Hippocampal formation (tissue), 2 donors: ENCODE measurements at regions not wholly inside any gene's neighbourhood (a gene's known extent, or its start where the extent isn't known, plus 50 kb on each side); places are given as distances from the start of the nearest gene placed in this dataset.
"Not testable (repeated sequence)": the region's sequence is repeated elsewhere in the genome, so short reads cannot be mapped to it uniquely, and the experiment has no call there.

Experiments used
- DNase-seq, 2 donors: peaks; one replicate each; lab custom pipeline; 2025; lab: John Stamatoyannopoulos, UW

- no peak for DNase-seq
These were observed 66.6 kb downstream of the LACC1 start for GRCh38 chr13:43946281-43946680.

GRCh38 chr13:43947897-43948458 is 68.3 kb downstream of the LACC1 start:
- no peak for DNase-seq

DNA sequence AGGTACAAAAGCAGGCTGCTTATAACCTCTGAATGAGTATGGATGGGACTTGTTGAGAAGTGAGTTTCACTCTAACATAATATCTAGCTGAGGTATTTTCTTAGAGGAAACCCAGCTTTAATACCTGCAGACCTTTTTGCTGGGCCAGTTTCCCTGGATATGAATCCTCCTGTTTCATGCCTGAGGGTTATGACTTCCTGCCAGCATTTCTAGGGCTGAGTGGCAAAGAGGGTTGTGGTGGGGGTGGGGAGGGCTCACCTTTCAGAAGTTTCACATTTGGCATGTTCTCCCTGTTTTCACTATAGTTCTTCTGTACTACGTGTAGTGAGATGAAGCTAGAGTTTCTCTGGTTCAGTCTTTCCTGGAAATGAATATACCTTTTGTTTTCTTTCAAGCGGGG is 73.7 kb downstream of the LACC1 start:
- DNase-seq: no peak

DNA sequence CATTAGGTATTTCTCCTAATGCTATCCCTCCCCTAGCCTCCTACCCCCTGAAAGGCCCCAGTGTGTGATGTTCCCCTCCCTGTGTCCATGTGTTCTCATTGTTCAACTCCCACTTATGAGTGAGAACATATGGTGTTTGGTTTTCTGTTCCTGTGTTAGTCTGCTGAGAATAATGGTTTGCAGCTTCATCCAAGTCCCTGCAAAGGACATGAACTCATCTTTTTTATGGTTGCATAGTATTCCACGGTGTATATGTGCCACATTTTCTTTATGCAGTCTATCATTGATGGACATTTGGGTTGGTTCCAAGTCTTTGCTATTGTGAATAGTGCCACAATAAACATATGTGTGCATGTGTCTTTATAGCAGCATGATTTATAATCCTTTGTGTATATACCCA is 77.3 kb downstream of the LACC1 start:
- DNase-seq: not testable (repeated sequence)

DNA sequence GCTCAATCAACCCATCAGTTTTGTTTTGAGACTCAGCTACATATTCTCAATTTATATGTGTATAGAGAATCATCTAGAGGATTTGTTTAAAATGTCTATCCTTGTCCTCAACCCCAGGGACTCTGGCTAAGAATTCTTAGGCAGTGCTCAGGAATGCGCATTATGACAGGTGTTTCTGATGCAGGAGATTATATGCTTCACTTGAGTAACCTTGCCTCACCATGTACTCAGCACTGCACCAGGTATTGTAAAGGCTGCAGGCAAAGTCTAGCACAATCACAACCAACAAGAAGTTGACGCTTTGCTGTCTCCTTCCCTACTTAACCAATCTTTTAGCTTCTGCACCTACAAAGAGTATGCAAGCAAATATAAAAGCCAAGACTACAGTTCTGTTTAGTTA is 79.6 kb downstream of the LACC1 start:
- DNase-seq: no peak

DNA sequence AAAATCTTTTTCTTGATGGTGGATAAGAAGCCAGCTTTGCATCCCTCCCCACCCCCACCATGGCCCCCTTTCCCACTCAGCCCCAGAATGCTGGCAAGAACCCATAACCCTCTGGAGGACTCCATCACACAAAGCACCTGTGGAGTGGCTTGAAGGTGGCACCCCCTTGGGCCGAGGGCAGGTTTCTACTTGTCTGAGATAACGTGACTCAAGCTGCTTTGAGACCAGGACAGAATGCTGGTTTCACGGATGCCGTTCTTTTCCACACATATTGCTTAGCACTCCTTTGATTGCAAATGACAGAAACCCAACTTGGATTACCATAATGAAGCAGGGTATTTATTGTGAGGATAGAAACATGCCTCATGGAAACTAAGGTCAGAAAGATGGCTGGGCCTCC is 82.2 kb downstream of the LACC1 start:
- no peak for DNase-seq

GRCh38 chr13:43963726-43964125 is 84.0 kb downstream of the LACC1 start:
- no peak for DNase-seq

DNA sequence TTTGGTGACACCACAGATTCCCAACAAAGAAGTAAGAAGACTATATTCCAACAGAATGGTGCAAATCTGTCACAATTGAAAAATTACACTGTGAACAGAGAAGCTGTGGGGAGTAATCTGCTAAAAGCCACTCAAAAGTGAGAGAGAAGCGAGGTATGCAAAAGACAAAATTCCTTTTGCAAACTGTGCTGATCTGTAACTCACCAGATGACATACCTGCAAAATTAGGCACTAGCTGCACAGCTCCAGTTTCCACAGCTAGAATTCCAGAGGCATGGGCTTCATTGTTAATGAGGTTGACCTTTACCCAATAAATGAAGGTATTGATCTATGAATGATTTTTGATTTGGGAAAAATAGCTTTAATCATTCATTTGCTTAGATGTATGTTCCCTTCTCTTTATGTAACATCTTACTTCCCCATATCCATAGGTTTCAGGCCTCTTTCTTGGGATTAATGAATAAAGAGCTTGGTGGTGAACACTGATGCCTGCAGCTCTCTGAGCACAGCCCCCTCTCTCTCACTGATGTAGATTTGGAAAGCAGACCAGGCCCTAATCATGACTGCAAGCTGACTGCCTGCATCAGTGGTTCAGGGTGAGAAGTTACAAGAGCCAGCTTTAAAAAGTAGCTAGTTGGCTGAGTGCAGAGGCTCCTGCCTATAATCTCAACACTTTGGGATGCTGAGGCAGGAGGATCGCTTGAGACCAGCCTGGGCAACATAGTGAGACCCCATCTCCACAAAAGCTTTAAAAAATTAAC is 85.2 kb downstream of the LACC1 start:
- DNase-seq: no peak

DNA sequence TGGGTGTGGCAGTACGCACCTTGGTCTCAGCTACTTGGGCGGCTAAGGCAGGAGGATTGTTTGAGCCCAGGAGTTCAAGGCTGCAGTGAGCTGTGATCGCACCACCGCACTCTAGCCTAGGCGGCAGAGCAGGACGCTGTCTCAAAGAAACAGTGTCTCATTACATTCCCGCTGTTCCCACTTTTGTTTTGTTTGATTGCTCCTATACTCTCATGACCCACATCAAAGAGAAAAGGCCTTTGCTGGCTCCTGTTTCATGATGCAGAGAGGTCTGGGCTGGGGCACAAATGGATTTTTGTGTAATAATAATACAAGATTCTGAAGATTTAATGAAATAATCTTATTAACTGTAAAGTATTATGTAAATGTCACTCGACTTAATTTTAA is 85.7 kb downstream of the LACC1 start:
- DNase-seq: no peak

DNA sequence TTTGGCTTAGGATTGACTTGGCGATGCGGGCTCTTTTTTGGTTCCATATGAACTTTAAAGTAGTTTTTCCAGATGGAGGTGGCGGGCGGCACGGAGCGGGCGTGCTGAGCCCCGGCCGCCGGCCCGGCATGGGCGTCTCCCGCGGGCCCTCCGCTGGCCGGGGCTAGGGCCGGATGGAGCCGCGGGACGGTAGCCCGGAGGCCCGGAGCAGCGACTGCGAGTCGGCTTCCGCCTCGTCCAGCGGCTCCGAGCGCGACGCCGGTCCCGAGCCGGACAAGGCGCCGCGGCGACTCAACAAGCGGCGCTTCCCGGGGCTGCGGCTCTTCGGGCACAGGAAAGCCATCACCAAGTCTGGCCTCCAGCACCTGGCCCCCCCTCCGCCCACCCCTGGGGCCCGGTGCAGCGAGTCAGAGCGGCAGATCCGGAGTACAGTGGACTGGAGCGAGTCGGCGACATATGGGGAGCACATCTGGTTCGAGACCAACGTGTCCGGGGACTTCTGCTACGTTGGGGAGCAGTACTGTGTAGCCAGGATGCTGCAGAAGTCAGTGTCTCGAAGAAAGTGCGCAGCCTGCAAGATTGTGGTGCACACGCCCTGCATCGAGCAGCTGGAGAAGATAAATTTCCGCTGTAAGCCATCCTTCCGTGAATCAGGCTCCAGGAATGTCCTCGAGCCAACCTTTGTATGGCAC is 88.7 kb downstream of the LACC1 start:
- not testable (repeated sequence) for DNase-seq

DNA sequence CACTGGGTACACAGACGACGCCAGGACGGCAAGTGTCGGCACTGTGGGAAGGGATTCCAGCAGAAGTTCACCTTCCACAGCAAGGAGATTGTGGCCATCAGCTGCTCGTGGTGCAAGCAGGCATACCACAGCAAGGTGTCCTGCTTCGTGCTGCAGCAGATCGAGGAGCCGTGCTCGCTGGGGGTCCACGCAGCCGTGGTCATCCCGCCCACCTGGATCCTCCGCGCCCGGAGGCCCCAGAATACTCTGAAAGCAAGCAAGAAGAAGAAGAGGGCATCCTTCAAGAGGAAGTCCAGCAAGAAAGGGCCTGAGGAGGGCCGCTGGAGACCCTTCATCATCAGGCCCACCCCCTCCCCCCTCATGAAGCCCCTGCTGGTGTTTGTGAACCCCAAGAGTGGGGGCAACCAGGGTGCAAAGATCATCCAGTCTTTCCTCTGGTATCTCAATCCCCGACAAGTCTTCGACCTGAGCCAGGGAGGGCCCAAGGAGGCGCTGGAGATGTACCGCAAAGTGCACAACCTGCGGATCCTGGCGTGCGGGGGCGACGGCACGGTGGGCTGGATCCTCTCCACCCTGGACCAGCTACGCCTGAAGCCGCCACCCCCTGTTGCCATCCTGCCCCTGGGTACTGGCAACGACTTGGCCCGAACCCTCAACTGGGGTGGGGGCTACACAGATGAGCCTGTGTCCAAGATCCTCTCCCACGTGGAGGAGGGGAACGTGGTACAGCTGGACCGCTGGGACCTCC is 89.4 kb downstream of the LACC1 start:
- DNase-seq: not testable (repeated sequence)

GRCh38 chr13:43969919-43970318 is 90.2 kb downstream of the LACC1 start:
- not testable (repeated sequence) for DNase-seq

DNA sequence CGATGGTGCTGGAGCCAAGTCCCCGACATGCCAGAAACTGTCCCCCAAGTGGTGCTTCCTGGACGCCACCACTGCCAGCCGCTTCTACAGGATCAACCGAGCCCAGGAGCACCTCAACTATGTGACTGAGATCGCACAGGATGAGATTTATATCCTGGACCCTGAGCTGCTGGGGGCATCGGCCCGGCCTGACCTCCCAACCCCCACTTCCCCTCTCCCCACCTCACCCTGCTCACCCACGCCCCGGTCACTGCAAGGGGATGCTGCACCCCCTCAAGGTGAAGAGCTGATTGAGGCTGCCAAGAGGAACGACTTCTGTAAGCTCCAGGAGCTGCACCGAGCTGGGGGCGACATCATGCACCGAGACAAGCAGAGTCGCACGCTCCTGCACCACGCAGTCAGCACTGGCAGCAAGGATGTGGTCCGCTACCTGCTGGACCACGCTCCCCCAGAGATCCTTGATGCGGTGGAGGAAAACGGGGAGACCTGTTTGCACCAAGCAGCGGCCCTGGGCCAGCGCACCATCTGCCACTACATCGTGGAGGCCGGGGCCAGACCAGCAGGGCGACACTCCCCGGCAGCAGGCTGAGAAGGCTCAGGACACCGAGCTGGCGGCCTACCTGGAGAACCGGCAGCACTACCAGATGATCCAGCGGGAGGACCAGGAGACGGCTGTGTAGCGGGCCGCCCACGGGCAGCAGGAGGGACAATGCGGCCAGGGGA is 91.0 kb downstream of the LACC1 start:
- DNase-seq: not testable (repeated sequence)

DNA sequence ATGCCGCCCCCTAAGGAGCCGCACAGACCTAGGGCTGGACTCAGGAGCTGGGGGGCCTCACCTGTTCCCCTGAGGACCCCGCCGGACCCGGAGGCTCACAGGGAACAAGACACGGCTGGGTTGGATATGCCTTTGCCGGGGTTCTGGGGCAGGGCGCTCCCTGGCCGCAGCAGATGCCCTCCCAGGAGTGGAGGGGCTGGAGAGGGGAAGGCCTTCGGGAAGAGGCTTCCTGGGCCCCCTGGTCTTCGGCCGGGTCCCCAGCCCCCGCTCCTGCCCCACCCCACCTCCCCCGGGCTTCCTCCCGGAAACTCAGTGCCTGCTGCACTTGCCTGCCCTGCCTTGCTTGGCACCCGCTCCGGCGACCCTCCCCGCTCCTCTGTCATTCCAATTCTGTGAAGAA is 91.6 kb downstream of the LACC1 start:
- not testable (repeated sequence) for DNase-seq

- no peak for DNase-seq
These were observed 98.2 kb downstream of the LACC1 start for GRCh38 chr13:43977911-43978310.

DNA sequence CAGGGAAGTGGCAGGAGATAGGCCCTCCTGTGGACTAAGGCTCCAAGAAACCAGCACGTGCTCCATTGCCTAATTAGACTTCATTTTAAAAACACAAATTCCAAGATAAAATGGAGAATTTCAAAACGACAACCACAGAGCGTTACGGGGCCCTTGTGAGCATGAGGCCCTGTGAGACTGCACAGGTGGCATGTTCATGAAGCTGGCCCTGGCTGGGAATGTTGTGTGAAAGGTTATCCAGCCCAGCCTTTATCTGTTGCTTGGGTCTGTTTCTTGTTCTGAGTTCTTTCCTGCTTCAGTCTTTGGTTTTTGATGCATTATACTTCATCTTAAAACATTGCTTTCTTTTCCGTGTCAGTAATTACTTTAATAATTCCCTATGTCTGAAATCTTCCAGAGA is 99.0 kb downstream of the LACC1 start:
- no peak for DNase-seq

DNA sequence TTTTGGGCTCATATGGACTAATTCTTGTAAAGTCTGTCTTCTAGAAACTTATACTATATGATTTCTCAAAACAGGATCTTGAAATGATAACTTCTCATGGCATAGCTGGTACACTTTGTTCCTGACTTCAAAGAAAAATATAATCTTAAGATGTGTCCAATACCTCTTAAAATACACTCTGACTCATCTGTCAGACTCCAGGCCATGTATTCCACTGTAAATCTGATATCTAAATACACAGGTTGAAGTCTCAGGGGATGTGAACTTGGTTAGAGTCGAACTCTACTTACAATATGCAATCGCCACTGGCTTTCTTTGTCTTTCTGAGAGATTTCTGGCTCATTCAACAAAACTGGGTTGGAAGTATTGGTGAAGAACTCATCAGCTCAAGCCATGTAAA is 99.8 kb downstream of the LACC1 start:
- DNase-seq: no peak

GRCh38 chr13:43980587-43980986 is 100.9 kb downstream of the LACC1 start:
- no peak for DNase-seq

DNA sequence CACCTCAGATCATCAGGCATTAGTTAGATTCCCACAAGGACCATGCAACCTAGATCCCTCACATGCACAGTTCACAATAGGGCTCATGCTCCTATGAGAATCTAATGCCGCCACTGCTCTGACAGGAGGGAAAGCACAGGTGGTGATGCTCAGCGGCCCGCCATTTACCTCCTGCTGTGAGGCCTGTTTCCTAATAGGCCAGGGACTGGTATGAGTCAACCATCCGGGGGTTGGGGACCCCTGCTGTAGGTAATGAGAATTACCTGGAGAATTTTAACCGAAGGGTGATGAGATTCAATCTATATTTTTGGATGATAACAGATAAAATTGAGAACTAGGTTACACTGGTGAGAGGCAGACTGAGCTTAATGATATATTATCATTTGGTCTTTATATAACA is 101.4 kb downstream of the LACC1 start:
- DNase-seq: no peak

DNA sequence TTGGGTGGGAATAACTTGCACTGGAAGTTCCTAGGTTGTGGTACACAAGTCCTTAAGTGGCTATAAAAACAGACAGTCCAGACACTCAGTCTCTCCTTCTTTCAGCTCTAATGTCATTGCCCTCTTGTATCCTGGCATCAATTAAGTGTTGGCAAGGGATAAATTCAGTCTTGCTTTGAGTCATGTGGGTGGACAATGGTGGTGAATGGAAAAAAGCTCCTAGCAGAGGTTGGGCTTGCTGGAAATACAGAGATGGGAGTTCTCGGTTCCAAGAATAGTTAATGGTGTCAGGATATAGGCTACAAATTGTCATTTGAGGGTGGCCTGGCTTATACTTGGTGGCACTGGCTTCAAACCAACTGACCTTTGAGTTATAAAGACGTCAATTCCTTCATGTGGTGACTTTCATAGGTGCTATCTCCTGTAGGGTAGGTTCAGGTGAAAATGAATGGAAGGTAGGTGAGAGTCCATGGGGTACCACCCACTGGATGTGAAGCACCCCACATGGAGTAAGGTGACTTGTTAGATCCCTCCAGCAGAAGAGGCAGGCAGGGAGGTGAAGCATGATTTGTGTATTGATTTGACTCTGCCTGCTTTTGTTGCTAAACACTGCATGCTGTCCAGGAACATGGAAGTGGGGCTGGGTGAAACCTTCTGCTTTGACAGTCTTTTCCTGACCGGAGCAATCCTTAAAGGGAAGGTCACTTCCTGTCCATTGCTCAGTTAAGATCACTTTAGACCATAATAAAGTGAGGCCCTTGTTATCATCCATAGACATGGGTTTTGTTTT is 102.0 kb downstream of the LACC1 start:
- no peak for DNase-seq

- DNase-seq: no peak
These were observed 103.7 kb downstream of the LACC1 start for GRCh38 chr13:43983373-43983772.
